ENCODE measurements at regions not wholly inside any gene's neighbourhood (a gene's known extent, or its start where the extent isn't known, plus 50 kb on each side); places are given as distances from the start of the nearest gene placed in this dataset.

DNA sequence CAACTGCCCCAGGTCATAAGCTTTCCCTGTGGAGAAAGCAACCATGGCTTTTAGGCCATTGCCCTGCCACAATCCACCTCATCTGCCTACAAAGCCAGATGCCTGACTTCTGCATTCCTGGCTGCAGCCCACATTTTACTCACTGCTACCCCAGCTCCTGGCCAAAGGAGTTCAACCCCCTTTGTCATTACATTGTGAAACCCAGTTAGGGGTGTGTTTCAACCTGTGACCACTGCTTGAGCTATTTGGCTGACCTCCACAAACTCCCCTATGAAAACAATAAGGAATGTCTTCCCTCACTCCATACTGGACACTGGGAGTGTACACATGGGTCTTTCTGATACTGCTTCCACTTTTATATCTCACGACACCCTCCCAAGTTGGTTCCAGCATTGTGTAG, 589.2 kb downstream of the SH3BGRL start:
- TF ChIP-seq, protein P1, sequence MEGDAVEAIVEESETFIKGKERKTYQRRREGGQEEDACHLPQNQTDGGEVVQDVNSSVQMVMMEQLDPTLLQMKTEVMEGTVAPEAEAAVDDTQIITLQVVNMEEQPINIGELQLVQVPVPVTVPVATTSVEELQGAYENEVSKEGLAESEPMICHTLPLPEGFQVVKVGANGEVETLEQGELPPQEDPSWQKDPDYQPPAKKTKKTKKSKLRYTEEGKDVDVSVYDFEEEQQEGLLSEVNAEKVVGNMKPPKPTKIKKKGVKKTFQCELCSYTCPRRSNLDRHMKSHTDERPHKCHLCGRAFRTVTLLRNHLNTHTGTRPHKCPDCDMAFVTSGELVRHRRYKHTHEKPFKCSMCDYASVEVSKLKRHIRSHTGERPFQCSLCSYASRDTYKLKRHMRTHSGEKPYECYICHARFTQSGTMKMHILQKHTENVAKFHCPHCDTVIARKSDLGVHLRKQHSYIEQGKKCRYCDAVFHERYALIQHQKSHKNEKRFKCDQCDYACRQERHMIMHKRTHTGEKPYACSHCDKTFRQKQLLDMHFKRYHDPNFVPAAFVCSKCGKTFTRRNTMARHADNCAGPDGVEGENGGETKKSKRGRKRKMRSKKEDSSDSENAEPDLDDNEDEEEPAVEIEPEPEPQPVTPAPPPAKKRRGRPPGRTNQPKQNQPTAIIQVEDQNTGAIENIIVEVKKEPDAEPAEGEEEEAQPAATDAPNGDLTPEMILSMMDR (conservative IDR thresholded peaks at IDR 0.05): no peak
- no peak for TF ChIP-seq ZFX (IDR thresholded peaks at IDR 0.05)
